HCT116 (cell line): ENCODE measurements at regions not wholly inside any gene's neighbourhood (a gene's known extent, or its start where the extent isn't known, plus 50 kb on each side); places are given as distances from the start of the nearest gene placed in this dataset.

ENCODE experiments used
- ATAC-seq: fragments of 200-7000 bp; cut with Tn5 transposase; 2 replicates; pipeline ENCODE4 v1.9.1; 2020; ENCODE audit warnings: mild to moderate bottlenecking, moderate library complexity
- BruUV-seq: library from RNA; stranded (reverse); fragments of 400-500 nt; replicated peaks from 2 replicates; lab custom pipeline; 2021; lab: Mats Ljungman, UMichigan
- CTCF ChIA-PET: fragments of 300-600 bp; sonication (Branson Sonifier 250); formaldehyde crosslinking; loops from one replicate; lab custom pipeline; 2021; ENCODE audit warnings: antibody characterized with exemption; lab: Charles Lee
- POLR2A ChIA-PET: fragments of 300-600, 350-600 bp; sonication (Branson Sonifier 250); formaldehyde crosslinking; loops from one replicate; lab custom pipeline; 2021; ENCODE audit warnings: antibody characterized with exemption; lab: Charles Lee
- RAD21 ChIA-PET, 2 experiments: fragments of 300-600 bp; sonication (Branson Sonifier 250); formaldehyde crosslinking; loops; one replicate each; lab custom pipeline; 2023; ENCODE audit warnings: low total read pairs in 2 of 2; ENCODE audit not compliant: uncharacterized antibody in 2 of 2, unreplicated experiment in 2 of 2, low non-redundant PET in 1 of 2; lab: Charles Lee
- DNase-seq: peaks from one replicate; pipeline ENCODE4 v3.0.0-alpha.2; 2010; ENCODE audit warnings: low read depth, low spot score
- H2AFZ ChIP-seq: fragments of 200-600 bp; shearing (Covaris generic), sonication (generic); 2 replicates; pipeline ENCODE4 v1.6.1; 2017; ENCODE audit warnings: low read depth, mixed run types, mixed read lengths, antibody characterized with exemption, low read length; ENCODE audit not compliant: poor library complexity, severe bottlenecking
- H3K27ac ChIP-seq: 2 replicates; pipeline ENCODE4 v1.5.1; 2012; ENCODE audit warnings: low read depth, low read length
- H3K27me3 ChIP-seq: fragments of 200-600 bp; sonication (generic); 2 replicates; pipeline ENCODE4 v1.6.1; 2016; ENCODE audit warnings: mixed run types, low read length, mixed read lengths; ENCODE audit not compliant: insufficient read depth
- H3K36me3 ChIP-seq, 2 experiments: fragments of 200-500 bp in 1 of 2; fragments of 200-600 bp in 1 of 2; sonication (Bioruptor generic) in 1 of 2; sonication (generic) in 1 of 2; 2 replicates each; pipeline versions ENCODE4 v1.5.1 to v1.6.1; 2014 to 2016; ENCODE audit warnings: low read length in 2 of 2, inconsistent platforms in 1 of 2, mixed read lengths in 1 of 2, mixed run types in 1 of 2; ENCODE audit not compliant: insufficient read depth in 2 of 2, control insufficient read depth in 1 of 2
- H3K4me1 ChIP-seq, 2 experiments: fragments of 200-600 bp in 1 of 2; sonication (generic) in 1 of 2; 2 replicates each; pipeline versions ENCODE4 v1.5.1 to v1.6.1; 2012 to 2017; ENCODE audit warnings: low read length in 2 of 2, inconsistent platforms in 1 of 2, mild to moderate bottlenecking in 1 of 2, mixed read lengths in 1 of 2, mixed run types in 1 of 2, moderate library complexity in 1 of 2; ENCODE audit not compliant: insufficient read depth in 2 of 2, control insufficient read depth in 1 of 2
- H3K4me2 ChIP-seq: fragments of 200-600 bp; sonication (generic); 2 replicates; pipeline ENCODE4 v1.6.1; 2017; ENCODE audit warnings: mixed run types, low read length, mixed read lengths
- H3K4me3 ChIP-seq, 2 experiments: fragments of 200-600 bp in 1 of 2; sonication (generic) in 1 of 2; replicated peaks in 1 of 2; 2 replicates each; pipeline ENCODE4 v1.5.1; 2011 to 2016; ENCODE audit warnings: low read length in 2 of 2, control low read depth in 1 of 2, low read depth in 1 of 2, mild to moderate bottlenecking in 1 of 2, mixed read lengths in 1 of 2, mixed run types in 1 of 2
- H3K79me2 ChIP-seq: fragments of 200-600 bp; sonication (generic); 2 replicates; pipeline ENCODE4 v1.6.1; 2017; ENCODE audit warnings: mild to moderate bottlenecking, mixed run types, low read length, moderate library complexity, mixed read lengths; ENCODE audit not compliant: insufficient read depth
- H3K9ac ChIP-seq: fragments of 200-600 bp; sonication (generic); 2 replicates; pipeline ENCODE4 v1.6.1; 2016; ENCODE audit warnings: low read length, mixed read lengths
- H3K9me2 ChIP-seq: fragments of 200-600 bp; sonication (generic), shearing (Covaris generic); 2 replicates; pipeline ENCODE4 v1.6.1; 2017; ENCODE audit warnings: mixed run types, mild to moderate bottlenecking, moderate library complexity; ENCODE audit not compliant: insufficient read depth
- H3K9me3 ChIP-seq, 2 experiments: fragments of 200-500 bp in 1 of 2; fragments of 200-600 bp in 1 of 2; sonication (Bioruptor generic) in 1 of 2; sonication (generic) in 1 of 2; 2 replicates each; pipeline ENCODE4 v1.6.1; 2014 to 2017; ENCODE audit warnings: low read length in 2 of 2, mixed read lengths in 2 of 2, inconsistent platforms in 1 of 2, low read depth in 1 of 2, mild to moderate bottlenecking in 1 of 2, mixed run types in 1 of 2, moderate library complexity in 1 of 2; ENCODE audit not compliant: control insufficient read depth in 1 of 2, insufficient read depth in 1 of 2
- H4K20me1 ChIP-seq: fragments of 200-600 bp; sonication (generic), shearing (Covaris generic); 2 replicates; pipeline ENCODE4 v1.6.1; 2017; ENCODE audit warnings: mixed run types, mild to moderate bottlenecking, moderate library complexity; ENCODE audit not compliant: insufficient read depth
- CBX3 ChIP-seq: IDR thresholded peaks from 2 replicates; pipeline ENCODE4 v1.6.1; 2012; ENCODE audit warnings: low read depth
- EGR1 ChIP-seq: IDR thresholded peaks from 2 replicates; pipeline ENCODE4 v1.6.1; 2012; ENCODE audit warnings: low read depth
- FOSL1 ChIP-seq: IDR thresholded peaks from 2 replicates; pipeline ENCODE4 v1.6.1; 2012; ENCODE audit warnings: low read depth
- JUND ChIP-seq: IDR thresholded peaks from 2 replicates; pipeline ENCODE4 v1.6.1; 2012
- POLR2A ChIP-seq: IDR thresholded peaks from 2 replicates; pipeline ENCODE4 v1.7.0; 2011; ENCODE audit warnings: borderline replicate concordance; ENCODE audit not compliant: insufficient read depth, insufficient read length; ENCODE audit errors: extremely low read depth
- POLR2AphosphoS5 ChIP-seq: IDR thresholded peaks from 2 replicates; pipeline ENCODE4 v1.6.1; 2011; ENCODE audit warnings: mild to moderate bottlenecking, low read depth, low read length, moderate library complexity
- RAD21 ChIP-seq: IDR thresholded peaks from 2 replicates; pipeline ENCODE4 v1.6.1; 2012; ENCODE audit warnings: low read depth, mild to moderate bottlenecking
- SP1 ChIP-seq: IDR thresholded peaks from 2 replicates; pipeline ENCODE4 v1.6.1; 2012; ENCODE audit warnings: low read depth
- ZFX ChIP-seq: fragments of 450-650 bp; IDR thresholded peaks from 2 replicates; pipeline ENCODE4 v1.6.1; 2017
- intact Hi-C: fragments of 100-400 bp; cut with micrococcal nuclease; formaldehyde crosslinking; loops from 2 replicates; pipeline ENCODE4 v1.10.0; 2022
- TF ChIP-seq, protein P1 (sequence below): IDR thresholded peaks from 2 replicates; pipeline ENCODE4 v1.6.1; 2012
- TF ChIP-seq, protein P2 (sequence below): IDR thresholded peaks from 2 replicates; pipeline ENCODE4 v1.6.1; 2012

DNA sequence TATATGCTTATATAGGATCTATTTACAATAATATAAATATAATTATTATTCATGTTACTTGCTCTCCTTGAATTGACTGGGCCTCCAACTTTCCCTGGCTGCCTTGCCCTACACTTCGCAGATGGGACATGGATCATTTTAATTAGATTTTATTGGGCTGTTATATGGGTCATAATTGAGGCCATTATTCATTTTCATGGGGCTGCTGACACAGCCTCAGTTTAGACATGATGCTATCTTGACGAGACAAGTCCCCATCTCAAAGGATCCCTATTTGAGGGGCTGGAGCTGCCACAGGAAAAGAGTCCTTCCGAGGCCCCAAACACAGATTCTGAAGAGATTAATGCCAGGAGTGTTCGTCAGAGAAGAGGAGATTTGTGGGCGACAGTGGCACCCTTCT lies 170.4 kb downstream of the DHX35 start:
- no peak for ATAC-seq
- Histone ChIP-seq H3K4me3 (no peak overlapping the region), H3K9me3 (no peaks in the 10 kb centered on the region), H3K4me1 (no peaks in the 10 kb centered on the region), H3K79me2 (no peaks in the 10 kb centered on the region), H2AFZ (no peak overlapping the region), H3K4me2 (no peak overlapping the region), H3K9ac (no peak overlapping the region), H3K27ac (no peak overlapping the region), H4K20me1 (no peaks in the 10 kb centered on the region), H3K36me3 (no peaks in the 10 kb centered on the region), H3K9me2 (no peaks in the 10 kb centered on the region), H3K27me3 (peaks cover 6% of the 10 kb centered on the region; the same call in 1 of the 2 replicates)
- intact Hi-C loops, result no loop called here
- CTCF ChIA-PET, result no interaction called here
- RAD21 ChIA-PET, result no interaction called here
- POLR2A ChIA-PET, result no interaction called here
- no peak for TF ChIP-seq SP1
- no peak for TF ChIP-seq ZFX
- TF ChIP-seq RAD21, result no peak
- DNase-seq, result no peak
- BruUV-seq, result no TSS peak

DNA sequence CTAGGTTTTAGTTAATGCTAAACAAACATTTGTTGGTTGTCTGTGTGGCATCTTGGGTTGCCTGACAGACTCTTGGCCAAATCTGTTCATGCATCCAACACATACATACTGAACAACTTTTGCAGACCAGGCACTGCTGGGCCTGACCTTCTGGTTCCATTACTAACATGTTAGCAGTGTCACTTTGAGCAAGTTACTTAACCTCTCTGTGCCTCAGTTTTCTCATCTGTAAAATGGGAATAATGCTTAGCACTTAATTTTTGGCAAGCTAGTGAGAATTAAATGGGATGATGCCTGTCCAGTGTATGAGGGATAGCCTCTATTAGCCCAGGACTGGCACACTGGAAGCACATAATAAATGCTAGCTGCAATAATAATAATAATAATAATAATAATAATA lies 169.9 kb downstream of the DHX35 start:
- ATAC-seq (no peak), DNase-seq (no peak)
- Histone ChIP-seq H3K4me2 (no peak overlapping the region), H3K27me3 (0 out of 2 replicates have a peak, but pooled peaks cover 2% of the 10 kb centered on the region), H3K9me2 (no peaks in the 10 kb centered on the region), H3K27ac (no peak overlapping the region), H3K4me1 (no peaks in the 10 kb centered on the region), H3K79me2 (no peaks in the 10 kb centered on the region), H3K4me3 (no peak overlapping the region), H2AFZ (no peak overlapping the region), H3K9ac (no peak overlapping the region), H3K36me3 (no peaks in the 10 kb centered on the region), H3K9me3 (no peaks in the 10 kb centered on the region), H4K20me1 (no peaks in the 10 kb centered on the region)
- intact Hi-C loops, result no loop called here
- ChIA-PET CTCF (no interaction called here), POLR2A (no interaction called here), RAD21 (no interaction called here)
- TF ChIP-seq EGR1 (no peak), ZFX (no peak), JUND (no peak), POLR2A (no peak), FOSL1 (no peak), POLR2AphosphoS5 (no peak), CBX3 (no peak)
- TF ChIP-seq, protein P1, sequence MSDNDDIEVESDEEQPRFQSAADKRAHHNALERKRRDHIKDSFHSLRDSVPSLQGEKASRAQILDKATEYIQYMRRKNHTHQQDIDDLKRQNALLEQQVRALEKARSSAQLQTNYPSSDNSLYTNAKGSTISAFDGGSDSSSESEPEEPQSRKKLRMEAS, result no peak
- TF ChIP-seq, protein P2, sequence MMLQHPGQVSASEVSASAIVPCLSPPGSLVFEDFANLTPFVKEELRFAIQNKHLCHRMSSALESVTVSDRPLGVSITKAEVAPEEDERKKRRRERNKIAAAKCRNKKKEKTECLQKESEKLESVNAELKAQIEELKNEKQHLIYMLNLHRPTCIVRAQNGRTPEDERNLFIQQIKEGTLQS, result no peak
- no TSS peak for BruUV-seq
